ENCODE measurements at regions not wholly inside any gene's neighbourhood (a gene's known extent, or its start where the extent isn't known, plus 50 kb on each side); places are given as distances from the start of the nearest gene placed in this dataset.

- no peaks in the 10 kb centered on the region for H3K4me1 Mint-ChIP-seq (ENCODE audit: low read depth, unreplicated experiment)
- TF ChIP-seq CTCF (IDR thresholded peaks at IDR 0.05; ENCODE audit: partially characterized antibody, unreplicated experiment): no peak
- no peaks in the 10 kb centered on the region for H3K27me3 Mint-ChIP-seq (ENCODE audit: unreplicated experiment)
- no peaks in the 10 kb centered on the region for H3K36me3 Mint-ChIP-seq (ENCODE audit: unreplicated experiment)
- DNase-seq: no peak
- H3K4me3 Mint-ChIP-seq (ENCODE audit: unreplicated experiment): no peak overlapping the region
- no peak overlapping the region for H3K27ac Mint-ChIP-seq (ENCODE audit: unreplicated experiment)
- H3K9me3 Mint-ChIP-seq (ENCODE audit: unreplicated experiment): no peaks in the 10 kb centered on the region
Observed at GRCh38 chr11:121841487-121842191, 274.4 kb downstream of the BLID start.

GRCh38 chr11:121839781-121840180 is 276.2 kb downstream of the BLID start:
- no peak overlapping the region for H3K27ac Mint-ChIP-seq (ENCODE audit: unreplicated experiment)
- H3K36me3 Mint-ChIP-seq (ENCODE audit: unreplicated experiment): no peaks in the 10 kb centered on the region
- no peaks in the 10 kb centered on the region for H3K27me3 Mint-ChIP-seq (ENCODE audit: unreplicated experiment)
- no peak for DNase-seq
- H3K4me3 Mint-ChIP-seq (ENCODE audit: unreplicated experiment): no peak overlapping the region
- H3K9me3 Mint-ChIP-seq (ENCODE audit: unreplicated experiment): no peaks in the 10 kb centered on the region
- TF ChIP-seq CTCF (IDR thresholded peaks at IDR 0.05; ENCODE audit: partially characterized antibody, unreplicated experiment): no peak
- no peaks in the 10 kb centered on the region for H3K4me1 Mint-ChIP-seq (ENCODE audit: low read depth, unreplicated experiment)

GRCh38 chr11:121838571-121838970 is 277.4 kb downstream of the BLID start:
- peaks cover under 1% of the 10 kb centered on the region for H3K9me3 Mint-ChIP-seq (ENCODE audit: unreplicated experiment)
- DNase-seq: no peak
- no peak overlapping the region for H3K27ac Mint-ChIP-seq (ENCODE audit: unreplicated experiment)
- H3K27me3 Mint-ChIP-seq (ENCODE audit: unreplicated experiment): no peaks in the 10 kb centered on the region
- peaks cover 5% of the 10 kb centered on the region for H3K36me3 Mint-ChIP-seq (ENCODE audit: unreplicated experiment)
- no peak overlapping the region for H3K4me3 Mint-ChIP-seq (ENCODE audit: unreplicated experiment)
- no peak for TF ChIP-seq CTCF (IDR thresholded peaks at IDR 0.05; ENCODE audit: partially characterized antibody, unreplicated experiment)
- H3K4me1 Mint-ChIP-seq (ENCODE audit: low read depth, unreplicated experiment): no peaks in the 10 kb centered on the region

- DNase-seq: no peak
- no peak for TF ChIP-seq CTCF (IDR thresholded peaks at IDR 0.05; ENCODE audit: partially characterized antibody, unreplicated experiment)
- Mint-ChIP-seq H3K36me3 (ENCODE audit: unreplicated experiment) (peaks cover 19% of the 10 kb centered on the region), H3K27me3 (ENCODE audit: unreplicated experiment) (no peaks in the 10 kb centered on the region), H3K9me3 (ENCODE audit: unreplicated experiment) (peaks cover 5% of the 10 kb centered on the region), H3K27ac (ENCODE audit: unreplicated experiment) (no peak overlapping the region), H3K4me1 (ENCODE audit: low read depth, unreplicated experiment) (no peaks in the 10 kb centered on the region), H3K4me3 (ENCODE audit: unreplicated experiment) (no peak overlapping the region)
Observed at GRCh38 chr11:121833970-121834369, 282.0 kb downstream of the BLID start.

GRCh38 chr11:121829159-121829643 is 286.8 kb downstream of the BLID start:
- Mint-ChIP-seq H3K36me3 (ENCODE audit: unreplicated experiment) (peaks cover 19% of the 10 kb centered on the region), H3K4me3 (ENCODE audit: unreplicated experiment) (no peak overlapping the region)

More at GRCh38 chr11:121829159-121829643, 286.8 kb downstream of the BLID start:
- Mint-ChIP-seq H3K27ac (ENCODE audit: unreplicated experiment) (no peak overlapping the region), H3K27me3 (ENCODE audit: unreplicated experiment) (no peaks in the 10 kb centered on the region), H3K4me1 (ENCODE audit: low read depth, unreplicated experiment) (no peaks in the 10 kb centered on the region), H3K9me3 (ENCODE audit: unreplicated experiment) (peaks cover 5% of the 10 kb centered on the region)
- TF ChIP-seq CTCF (IDR thresholded peaks at IDR 0.05; ENCODE audit: partially characterized antibody, unreplicated experiment): no peak
- no peak for DNase-seq
